GM23338 (cell line): ENCODE measurements at regions not wholly inside any gene's neighbourhood (a gene's known extent, or its start where the extent isn't known, plus 50 kb on each side); places are given as distances from the start of the nearest gene placed in this dataset.

Experiments used
- ATAC-seq: fragments of 200-7000 bp; cut with Tn5 transposase; 3 replicates; pipeline ENCODE4 v1.9.1; 2020
- DNase-seq: peaks from one replicate; pipeline ENCODE4 v3.0.0-alpha.2; 2015; ENCODE audit warnings: low spot score
- H2AFZ ChIP-seq: fragments of 200-600 bp; sonication (generic); 2 replicates; pipeline ENCODE4 v1.8.0; 2016; ENCODE audit warnings: antibody characterized with exemption, mild to moderate bottlenecking, moderate library complexity
- H3F3A ChIP-seq: fragments of 200-600 bp; sonication (generic); replicated peaks from 2 replicates; pipeline ENCODE4 v1.8.0; 2017; ENCODE audit warnings: antibody characterized with exemption, mixed run types, low read depth
- H3K27ac ChIP-seq: fragments of 200-600 bp; sonication (generic); 2 replicates; pipeline ENCODE4 v1.6.1; 2016; ENCODE audit warnings: low read depth
- H3K27me3 ChIP-seq: fragments of 200-600 bp; sonication (generic); 2 replicates; pipeline ENCODE4 v1.8.0; 2016; ENCODE audit warnings: mild to moderate bottlenecking, mixed run types, moderate library complexity; ENCODE audit not compliant: insufficient read depth
- H3K36me3 ChIP-seq: fragments of 200-600 bp; sonication (generic); 2 replicates; pipeline ENCODE4 v1.8.0; 2016; ENCODE audit warnings: mild to moderate bottlenecking; ENCODE audit not compliant: insufficient read depth
- H3K4me1 ChIP-seq: fragments of 200-600 bp; sonication (generic); 2 replicates; pipeline ENCODE4 v1.8.0; 2016; ENCODE audit warnings: mild to moderate bottlenecking, moderate library complexity; ENCODE audit not compliant: insufficient read depth
- H3K4me2 ChIP-seq: fragments of 200-600 bp; sonication (generic); 2 replicates; pipeline ENCODE4 v1.7.1; 2017; ENCODE audit warnings: mixed run types
- H3K4me3 ChIP-seq: fragments of 200-600 bp; sonication (generic); 2 replicates; pipeline ENCODE4 v1.6.1; 2016; ENCODE audit warnings: mixed run types
- H3K79me2 ChIP-seq: fragments of 200-600 bp; sonication (generic); replicated peaks from 2 replicates; pipeline ENCODE4 v1.8.0; 2017; ENCODE audit warnings: mild to moderate bottlenecking; ENCODE audit not compliant: insufficient read depth
- H3K9me2 ChIP-seq: fragments of 200-600 bp; sonication (generic); 2 replicates; pipeline ENCODE4 v1.8.0; 2017; ENCODE audit not compliant: insufficient read depth
- H4K20me1 ChIP-seq: fragments of 200-600 bp; sonication (generic); replicated peaks from 2 replicates; pipeline ENCODE4 v1.8.0; 2017; ENCODE audit warnings: mild to moderate bottlenecking; ENCODE audit not compliant: insufficient read depth
- H3K27ac Mint-ChIP-seq: 2 replicates; pipeline ENCODE4 v1.8.0; 2020; ENCODE audit warnings: inconsistent platforms, mild to moderate bottlenecking, moderate library complexity, mixed read lengths
- H3K27me3 Mint-ChIP-seq: 3 replicates; pipeline ENCODE4 v1.8.0; 2022; ENCODE audit warnings: low read depth, mild to moderate bottlenecking, moderate library complexity, mixed read lengths, inconsistent platforms; ENCODE audit not compliant: insufficient read depth, poor library complexity
- H3K36me3 Mint-ChIP-seq: 3 replicates; pipeline ENCODE4 v1.8.0; 2021; ENCODE audit warnings: low read depth, mild to moderate bottlenecking, inconsistent platforms, moderate library complexity, mixed read lengths
- H3K4me1 Mint-ChIP-seq: 3 replicates; pipeline ENCODE4 v1.8.0; 2020; ENCODE audit warnings: mild to moderate bottlenecking, inconsistent platforms, mixed read lengths
- H3K4me3 Mint-ChIP-seq: 3 replicates; pipeline ENCODE4 v1.8.0; 2021; ENCODE audit warnings: moderate library complexity, mild to moderate bottlenecking, inconsistent platforms, mixed read lengths
- H3K9me3 Mint-ChIP-seq: 3 replicates; pipeline ENCODE4 v1.8.0; 2020; ENCODE audit warnings: moderate library complexity, mild to moderate bottlenecking, inconsistent platforms, mixed read lengths
- CREB1 ChIP-seq: fragments of 250-450 bp; sonication (Bioruptor Pico); IDR thresholded peaks from 2 replicates; pipeline ENCODE4 v1.5.0; 2020; ENCODE audit warnings: low read depth, mild to moderate bottlenecking, moderate library complexity
- EZH2 ChIP-seq: fragments of 200-600 bp; sonication (generic); IDR thresholded peaks from one replicate; pipeline ENCODE4 v1.8.0; 2017; ENCODE audit warnings: antibody characterized with exemption, mild to moderate bottlenecking, low read depth; ENCODE audit not compliant: unreplicated experiment
- EZH2phosphoT487 ChIP-seq: fragments of 200-600 bp; sonication (generic); IDR thresholded peaks from one replicate; pipeline ENCODE4 v1.8.1; 2018; ENCODE audit warnings: antibody characterized with exemption; ENCODE audit not compliant: unreplicated experiment
- JUNB ChIP-seq: IDR thresholded peaks from one replicate; pipeline ENCODE4 v1.6.1; 2016; ENCODE audit warnings: antibody characterized with exemption; ENCODE audit not compliant: unreplicated experiment
- NANOG ChIP-seq: IDR thresholded peaks from 2 replicates; pipeline ENCODE4 v1.6.1; 2016; ENCODE audit warnings: antibody characterized with exemption, borderline replicate concordance
- POLR2AphosphoS5 ChIP-seq: IDR thresholded peaks from 2 replicates; pipeline ENCODE4 v1.6.1; 2016; ENCODE audit warnings: antibody characterized with exemption, low read depth
- STAT1 ChIP-seq: IDR thresholded peaks from one replicate; pipeline ENCODE4 v1.6.1; 2016; ENCODE audit warnings: antibody characterized with exemption; ENCODE audit not compliant: unreplicated experiment
- ZNF114 ChIP-seq: fragments of 250-450 bp; sonication (Bioruptor Pico); IDR thresholded peaks from 2 replicates; pipeline ENCODE4 v1.5.0; 2020; ENCODE audit warnings: mild to moderate bottlenecking, moderate library complexity
- ZNF331 ChIP-seq: fragments of 250-450 bp; sonication (Bioruptor Pico); IDR thresholded peaks from 2 replicates; pipeline ENCODE4 v1.5.0; 2020; ENCODE audit warnings: low read depth, mild to moderate bottlenecking, moderate library complexity
- TF ChIP-seq, protein P1 (sequence below), 2 experiments: fragments of 200-600 bp in 1 of 2; sonication (generic) in 1 of 2; conservative IDR thresholded peaks; 2 replicates each; pipeline versions ENCODE4 v1.5.1 to v1.6.1; 2016 to 2017; ENCODE audit warnings: antibody characterized with exemption in 2 of 2, low read depth in 2 of 2, mild to moderate bottlenecking in 2 of 2, moderate library complexity in 1 of 2
- TF ChIP-seq, protein P2 (sequence below): IDR thresholded peaks from one replicate; pipeline ENCODE4 v1.6.1; 2018; ENCODE audit warnings: antibody characterized with exemption; ENCODE audit not compliant: unreplicated experiment
- TF ChIP-seq, protein P3 (sequence below): IDR thresholded peaks from 2 replicates; pipeline ENCODE4 v1.6.1; 2016; ENCODE audit warnings: antibody characterized with exemption

DNA sequence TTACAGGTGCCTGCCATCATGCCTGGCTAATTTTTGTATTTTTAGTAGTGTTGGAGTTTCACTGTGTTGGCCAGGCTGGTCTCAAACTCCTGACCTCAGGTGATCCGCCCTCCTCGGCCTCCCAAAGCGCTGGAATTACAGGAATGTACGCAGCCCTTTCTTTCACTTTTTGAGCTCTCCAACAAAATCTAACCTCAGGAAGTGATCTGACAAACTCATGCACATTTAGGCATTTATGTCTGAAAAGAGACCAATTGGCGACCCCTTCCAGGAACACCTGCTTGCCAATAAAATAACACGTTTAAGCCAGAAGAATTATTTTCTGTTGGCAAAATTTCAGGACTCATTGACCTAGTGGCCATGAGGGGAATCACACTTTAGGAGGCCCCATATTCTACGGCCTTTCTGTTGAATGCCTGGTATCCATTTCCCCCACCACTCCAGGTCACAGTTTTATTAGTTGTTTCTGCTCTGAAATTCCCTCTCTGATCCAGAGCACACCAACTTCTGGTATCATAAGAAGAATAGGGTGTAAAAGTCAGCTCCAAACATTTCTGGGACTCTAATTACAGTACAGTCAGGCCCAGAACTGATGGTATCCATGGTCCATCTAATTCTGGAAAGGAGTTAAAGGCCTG, 65.8 kb upstream of the FRMD4A start:
- H3K27ac ChIP-seq: no peak overlapping the region
- Mint-ChIP-seq H3K36me3 (peaks cover 8% of the 10 kb centered on the region; the same call in 2 of the 3 replicates), H3K27me3 (peaks cover 1% of the 10 kb centered on the region), H3K4me1 (peaks cover 15% of the 10 kb centered on the region), H3K9me3 (peaks cover 12% of the 10 kb centered on the region; the same call in 2 of the 3 replicates), H3K4me3 (no peak overlapping the region), H3K27ac (no peak overlapping the region)
- peak overlapping the region; percentile 26; the same call in 1 of the 2 replicates for H2AFZ ChIP-seq
- H3K27me3 ChIP-seq: no peaks in the 10 kb centered on the region
- H3K4me3 ChIP-seq: no peak overlapping the region
- H3K9me2 ChIP-seq: peaks cover 35% of the 10 kb centered on the region
- H3F3A ChIP-seq: no peaks in the 10 kb centered on the region
- H3K79me2 ChIP-seq: no peaks in the 10 kb centered on the region
- ATAC-seq (peak; percentile 59), DNase-seq (peak; percentile 50)
- no peaks in the 10 kb centered on the region for H4K20me1 ChIP-seq
- H3K36me3 ChIP-seq: no peaks in the 10 kb centered on the region; the same call in 1 of the 2 replicates
- TF ChIP-seq, protein P1, sequence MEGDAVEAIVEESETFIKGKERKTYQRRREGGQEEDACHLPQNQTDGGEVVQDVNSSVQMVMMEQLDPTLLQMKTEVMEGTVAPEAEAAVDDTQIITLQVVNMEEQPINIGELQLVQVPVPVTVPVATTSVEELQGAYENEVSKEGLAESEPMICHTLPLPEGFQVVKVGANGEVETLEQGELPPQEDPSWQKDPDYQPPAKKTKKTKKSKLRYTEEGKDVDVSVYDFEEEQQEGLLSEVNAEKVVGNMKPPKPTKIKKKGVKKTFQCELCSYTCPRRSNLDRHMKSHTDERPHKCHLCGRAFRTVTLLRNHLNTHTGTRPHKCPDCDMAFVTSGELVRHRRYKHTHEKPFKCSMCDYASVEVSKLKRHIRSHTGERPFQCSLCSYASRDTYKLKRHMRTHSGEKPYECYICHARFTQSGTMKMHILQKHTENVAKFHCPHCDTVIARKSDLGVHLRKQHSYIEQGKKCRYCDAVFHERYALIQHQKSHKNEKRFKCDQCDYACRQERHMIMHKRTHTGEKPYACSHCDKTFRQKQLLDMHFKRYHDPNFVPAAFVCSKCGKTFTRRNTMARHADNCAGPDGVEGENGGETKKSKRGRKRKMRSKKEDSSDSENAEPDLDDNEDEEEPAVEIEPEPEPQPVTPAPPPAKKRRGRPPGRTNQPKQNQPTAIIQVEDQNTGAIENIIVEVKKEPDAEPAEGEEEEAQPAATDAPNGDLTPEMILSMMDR (conservative IDR thresholded peaks at IDR 0.05; ENCODE audit: low read depth in 2 of 2): peak; percentile 28 to 71
- no peak for TF ChIP-seq STAT1
- no peak overlapping the region for H3K4me2 ChIP-seq
- H3K4me1 ChIP-seq: no peaks in the 10 kb centered on the region; the same call in 1 of the 2 replicates

DNA sequence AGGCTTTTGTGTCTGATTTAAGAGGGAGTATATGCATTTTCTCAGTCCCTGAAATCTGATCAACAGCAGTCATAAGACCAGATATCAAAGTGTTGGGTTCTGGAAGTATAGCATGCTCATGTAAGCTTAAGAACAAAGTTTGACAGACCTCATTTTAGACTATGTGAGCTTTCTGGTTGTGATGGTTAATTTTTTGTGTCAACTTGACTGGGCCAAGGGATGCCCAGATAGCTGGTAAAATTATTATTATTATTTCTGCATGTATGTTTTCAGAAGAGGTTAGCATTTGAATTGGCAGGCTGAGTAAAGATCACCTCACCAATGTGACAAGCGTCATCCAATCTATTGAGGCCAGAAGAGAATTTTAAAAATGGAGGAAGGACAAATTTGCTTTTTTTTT, 63.5 kb upstream of the FRMD4A start:
- peaks cover 1% of the 10 kb centered on the region for H3K27me3 Mint-ChIP-seq
- H3K4me1 Mint-ChIP-seq: no peaks in the 10 kb centered on the region
- H3K4me3 ChIP-seq: no peak overlapping the region
- no peaks in the 10 kb centered on the region for H3F3A ChIP-seq
- no peak overlapping the region for H3K27ac ChIP-seq
- no peaks in the 10 kb centered on the region for H4K20me1 ChIP-seq
- no peaks in the 10 kb centered on the region; the same call in 1 of the 2 replicates for H3K36me3 ChIP-seq
- H3K9me2 ChIP-seq: peaks cover 21% of the 10 kb centered on the region
- H3K79me2 ChIP-seq: no peaks in the 10 kb centered on the region
- H3K4me1 ChIP-seq: no peaks in the 10 kb centered on the region
- ATAC-seq: no peak
- no peaks in the 10 kb centered on the region for H3K27me3 ChIP-seq
- no peak overlapping the region for H3K27ac Mint-ChIP-seq
- no peak for DNase-seq
- no peak overlapping the region for H3K4me2 ChIP-seq
- H3K4me3 Mint-ChIP-seq: no peak overlapping the region
- no peak overlapping the region for H2AFZ ChIP-seq
- H3K36me3 Mint-ChIP-seq: peaks cover 8% of the 10 kb centered on the region; the same call in 2 of the 3 replicates
- peaks cover 12% of the 10 kb centered on the region; the same call in 2 of the 3 replicates for H3K9me3 Mint-ChIP-seq
- TF ChIP-seq STAT1: no peak
- TF ChIP-seq, protein P2, sequence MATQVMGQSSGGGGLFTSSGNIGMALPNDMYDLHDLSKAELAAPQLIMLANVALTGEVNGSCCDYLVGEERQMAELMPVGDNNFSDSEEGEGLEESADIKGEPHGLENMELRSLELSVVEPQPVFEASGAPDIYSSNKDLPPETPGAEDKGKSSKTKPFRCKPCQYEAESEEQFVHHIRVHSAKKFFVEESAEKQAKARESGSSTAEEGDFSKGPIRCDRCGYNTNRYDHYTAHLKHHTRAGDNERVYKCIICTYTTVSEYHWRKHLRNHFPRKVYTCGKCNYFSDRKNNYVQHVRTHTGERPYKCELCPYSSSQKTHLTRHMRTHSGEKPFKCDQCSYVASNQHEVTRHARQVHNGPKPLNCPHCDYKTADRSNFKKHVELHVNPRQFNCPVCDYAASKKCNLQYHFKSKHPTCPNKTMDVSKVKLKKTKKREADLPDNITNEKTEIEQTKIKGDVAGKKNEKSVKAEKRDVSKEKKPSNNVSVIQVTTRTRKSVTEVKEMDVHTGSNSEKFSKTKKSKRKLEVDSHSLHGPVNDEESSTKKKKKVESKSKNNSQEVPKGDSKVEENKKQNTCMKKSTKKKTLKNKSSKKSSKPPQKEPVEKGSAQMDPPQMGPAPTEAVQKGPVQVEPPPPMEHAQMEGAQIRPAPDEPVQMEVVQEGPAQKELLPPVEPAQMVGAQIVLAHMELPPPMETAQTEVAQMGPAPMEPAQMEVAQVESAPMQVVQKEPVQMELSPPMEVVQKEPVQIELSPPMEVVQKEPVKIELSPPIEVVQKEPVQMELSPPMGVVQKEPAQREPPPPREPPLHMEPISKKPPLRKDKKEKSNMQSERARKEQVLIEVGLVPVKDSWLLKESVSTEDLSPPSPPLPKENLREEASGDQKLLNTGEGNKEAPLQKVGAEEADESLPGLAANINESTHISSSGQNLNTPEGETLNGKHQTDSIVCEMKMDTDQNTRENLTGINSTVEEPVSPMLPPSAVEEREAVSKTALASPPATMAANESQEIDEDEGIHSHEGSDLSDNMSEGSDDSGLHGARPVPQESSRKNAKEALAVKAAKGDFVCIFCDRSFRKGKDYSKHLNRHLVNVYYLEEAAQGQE: no peak
- no peak for TF ChIP-seq JUNB
- no peak for TF ChIP-seq POLR2AphosphoS5
- no peak for TF ChIP-seq EZH2phosphoT487
- TF ChIP-seq EZH2: no peak
- TF ChIP-seq CREB1 (CRISPR knock-in tag): no peak
- no peak for TF ChIP-seq NANOG
- TF ChIP-seq, protein P3, sequence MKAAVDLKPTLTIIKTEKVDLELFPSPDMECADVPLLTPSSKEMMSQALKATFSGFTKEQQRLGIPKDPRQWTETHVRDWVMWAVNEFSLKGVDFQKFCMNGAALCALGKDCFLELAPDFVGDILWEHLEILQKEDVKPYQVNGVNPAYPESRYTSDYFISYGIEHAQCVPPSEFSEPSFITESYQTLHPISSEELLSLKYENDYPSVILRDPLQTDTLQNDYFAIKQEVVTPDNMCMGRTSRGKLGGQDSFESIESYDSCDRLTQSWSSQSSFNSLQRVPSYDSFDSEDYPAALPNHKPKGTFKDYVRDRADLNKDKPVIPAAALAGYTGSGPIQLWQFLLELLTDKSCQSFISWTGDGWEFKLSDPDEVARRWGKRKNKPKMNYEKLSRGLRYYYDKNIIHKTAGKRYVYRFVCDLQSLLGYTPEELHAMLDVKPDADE: no peak
- no peak for TF ChIP-seq ZNF331
- no peak for TF ChIP-seq ZNF114 (CRISPR knock-in tag)
- TF ChIP-seq, protein P1 (conservative IDR thresholded peaks at IDR 0.05; ENCODE audit: low read depth in 2 of 2): no peak
